Hepatocyte (in vitro differentiated cells): ENCODE measurements at regions not wholly inside any gene's neighbourhood (a gene's known extent, or its start where the extent isn't known, plus 50 kb on each side); places are given as distances from the start of the nearest gene placed in this dataset.
"Not testable (repeated sequence)": the region's sequence is repeated elsewhere in the genome, so short reads cannot be mapped to it uniquely, and the experiment has no call there.

Source experiments
- DNase-seq: peaks from one replicate; pipeline ENCODE4 v3.0.0-alpha.2; 2016; ENCODE audit warnings: low spot score
- H2AFZ ChIP-seq: fragments of 200-600 bp; sonication (generic); 2 replicates; pipeline ENCODE4 v1.6.0; 2016; ENCODE audit warnings: antibody characterized with exemption, mild to moderate bottlenecking
- H3K27ac ChIP-seq: fragments of 200-600 bp; sonication (generic); 2 replicates; pipeline ENCODE4 v1.5.1; 2016; ENCODE audit warnings: mild to moderate bottlenecking
- H3K27me3 ChIP-seq: fragments of 200-600 bp; sonication (generic); 2 replicates; pipeline ENCODE4 v1.6.1; 2016
- H3K36me3 ChIP-seq: fragments of 200-600 bp; sonication (generic); replicated peaks from 2 replicates; pipeline ENCODE4 v1.5.1; 2016; ENCODE audit warnings: low read depth; ENCODE audit not compliant: insufficient read depth
- H3K4me1 ChIP-seq: fragments of 200-600 bp; sonication (generic); 2 replicates; pipeline ENCODE4 v1.5.1; 2016; ENCODE audit warnings: mild to moderate bottlenecking, moderate library complexity; ENCODE audit not compliant: insufficient read depth
- H3K4me2 ChIP-seq: fragments of 200-600 bp; sonication (generic); 2 replicates; pipeline ENCODE4 v1.6.0; 2016
- H3K4me3 ChIP-seq: fragments of 200-600 bp; sonication (generic); 2 replicates; pipeline ENCODE4 v1.5.1; 2016; ENCODE audit warnings: mild to moderate bottlenecking
- H3K79me2 ChIP-seq: fragments of 200-600 bp; sonication (generic); 2 replicates; pipeline ENCODE4 v1.6.0; 2017; ENCODE audit warnings: mild to moderate bottlenecking
- H3K9me2 ChIP-seq: fragments of 200-600 bp; sonication (generic); replicated peaks from 2 replicates; pipeline ENCODE4 v1.6.0; 2017; ENCODE audit warnings: mild to moderate bottlenecking; ENCODE audit not compliant: insufficient read depth
- H3K9me3 ChIP-seq: fragments of 200-600 bp; sonication (generic); 2 replicates; pipeline ENCODE4 v1.5.1; 2016; ENCODE audit warnings: low read depth, mild to moderate bottlenecking
- H4K20me1 ChIP-seq: fragments of 200-600 bp; sonication (generic); 2 replicates; pipeline ENCODE4 v1.6.0; 2016; ENCODE audit warnings: mild to moderate bottlenecking; ENCODE audit not compliant: insufficient read depth, poor library complexity, severe bottlenecking
- CTCF ChIP-seq: fragments of 200-600 bp; sonication (generic); IDR thresholded peaks from 2 replicates; pipeline ENCODE4 v1.5.1; 2016; ENCODE audit warnings: antibody characterized with exemption, mild to moderate bottlenecking; ENCODE audit not compliant: poor library complexity
- EZH2 ChIP-seq: fragments of 200-600 bp; sonication (generic); IDR thresholded peaks from 2 replicates; pipeline ENCODE4 v1.6.1; 2016; ENCODE audit warnings: antibody characterized with exemption, mild to moderate bottlenecking, borderline replicate concordance
- EZH2phosphoT487 ChIP-seq: fragments of 200-600 bp; sonication (generic); IDR thresholded peaks from one replicate; pipeline ENCODE4 v1.6.1; 2018; ENCODE audit warnings: antibody characterized with exemption, mild to moderate bottlenecking, low read depth, moderate library complexity; ENCODE audit not compliant: unreplicated experiment, severe bottlenecking
- WGBS: methylation state at CpG from one replicate; pipeline ENCODE4 v1.1.6; 2016; ENCODE audit warnings: low lambda C conversion rate; ENCODE audit errors: missing lambda C conversion rate; 5-methylcytosine and 5-hydroxymethylcytosine counted together

- no peaks in the 10 kb centered on the region for H3K9me3 ChIP-seq
- H3K27me3 ChIP-seq: no peaks in the 10 kb centered on the region
- H3K79me2 ChIP-seq: no peaks in the 10 kb centered on the region
- no peak overlapping the region for H3K4me2 ChIP-seq
- no peaks in the 10 kb centered on the region for H3K9me2 ChIP-seq
- no peak for TF ChIP-seq EZH2
- 35% methylated on average over 1 of the region's 1 CpG for WGBS
- no peaks in the 10 kb centered on the region for H3K36me3 ChIP-seq
- H3K4me1 ChIP-seq: no peaks in the 10 kb centered on the region
- no peaks in the 10 kb centered on the region for H4K20me1 ChIP-seq
- H3K4me3 ChIP-seq: no peak overlapping the region
- no peak for DNase-seq
- no peak overlapping the region for H3K27ac ChIP-seq
- H2AFZ ChIP-seq: no peak overlapping the region
These were observed 318.8 kb upstream of the DEPDC1 start for GRCh38 chr1:68815632-68816031.

GRCh38 chr1:68817505-68818210 lies 320.8 kb upstream of the DEPDC1 start:
- H3K36me3 ChIP-seq, H2AFZ ChIP-seq, H3K9me3 ChIP-seq, H3K4me1 ChIP-seq, H3K9me2 ChIP-seq, DNase-seq, H3K27ac ChIP-seq, H3K4me2 ChIP-seq, H3K27me3 ChIP-seq, H3K4me3 ChIP-seq, H4K20me1 ChIP-seq, H3K79me2 ChIP-seq: not testable (repeated sequence)
- 98% methylated on average over 39 of the region's 49 CpGs for WGBS

GRCh38 chr1:68819190-68819829 lies 322.4 kb upstream of the DEPDC1 start:
- Histone ChIP-seq H3K27ac (no peak overlapping the region), H3K9me2 (no peaks in the 10 kb centered on the region), H3K36me3 (no peaks in the 10 kb centered on the region), H3K4me3 (no peak overlapping the region), H3K4me1 (no peaks in the 10 kb centered on the region), H2AFZ (no peak overlapping the region), H3K79me2 (no peaks in the 10 kb centered on the region), H3K27me3 (no peaks in the 10 kb centered on the region), H3K9me3 (no peaks in the 10 kb centered on the region), H4K20me1 (no peaks in the 10 kb centered on the region), H3K4me2 (no peak overlapping the region)
- peak; percentile 56 for TF ChIP-seq CTCF
- TF ChIP-seq EZH2: no peak
- 79% methylated on average over 4 of the region's 4 CpGs for WGBS
- DNase-seq: peak; percentile 33

GRCh38 chr1:68820151-68820550 lies 323.3 kb upstream of the DEPDC1 start:
- H3K4me1 ChIP-seq: no peaks in the 10 kb centered on the region
- no peaks in the 10 kb centered on the region for H3K27me3 ChIP-seq
- TF ChIP-seq EZH2 (no peak), CTCF (no peak), EZH2phosphoT487 (no peak)
- H4K20me1 ChIP-seq: no peaks in the 10 kb centered on the region
- WGBS: 52% methylated on average over 1 of the region's 1 CpG
- no peaks in the 10 kb centered on the region for H3K9me3 ChIP-seq
- H3K4me2 ChIP-seq: no peak overlapping the region
- no peaks in the 10 kb centered on the region for H3K9me2 ChIP-seq
- no peaks in the 10 kb centered on the region for H3K79me2 ChIP-seq
- no peak for DNase-seq
- H3K36me3 ChIP-seq: no peaks in the 10 kb centered on the region
- no peak overlapping the region for H2AFZ ChIP-seq
- no peak overlapping the region for H3K27ac ChIP-seq
- H3K4me3 ChIP-seq: no peak overlapping the region
